ENCODE measurements at regions not wholly inside any gene's neighbourhood (a gene's known extent, or its start where the extent isn't known, plus 50 kb on each side); places are given as distances from the start of the nearest gene placed in this dataset.
"Not testable (repeated sequence)": the region's sequence is repeated elsewhere in the genome, so short reads cannot be mapped to it uniquely, and the experiment has no call there.

- no peak for DNase-seq
Measured at GRCh38 chr6:92479831-92480230, 939.5 kb downstream of the EPHA7 start.

GRCh38 chr6:92473056-92473455, 946.3 kb downstream of the EPHA7 start:
- no peak for DNase-seq

- no peak for DNase-seq
Measured at GRCh38 chr6:92469186-92469828, 950.1 kb downstream of the EPHA7 start.

- no peak for DNase-seq
Measured at GRCh38 chr6:92468066-92468465, 951.3 kb downstream of the EPHA7 start.

- no peak for DNase-seq
Measured at GRCh38 chr6:92460133-92460532, 959.2 kb downstream of the EPHA7 start.

- DNase-seq, result no peak
Measured at GRCh38 chr6:92459606-92460005, 959.8 kb downstream of the EPHA7 start.

GRCh38 chr6:92446052-92446451, 973.3 kb downstream of the EPHA7 start:
- no peak for DNase-seq

- DNase-seq, result no peak
Measured at GRCh38 chr6:92433911-92434310, 985.4 kb downstream of the EPHA7 start.

- no peak for DNase-seq
Measured at GRCh38 chr6:92431502-92431901, 987.9 kb downstream of the EPHA7 start.

GRCh38 chr6:92428448-92428847, 990.9 kb downstream of the EPHA7 start:
- DNase-seq, result no peak

GRCh38 chr6:92427453-92427852, 991.9 kb downstream of the EPHA7 start:
- DNase-seq, result no peak

GRCh38 chr6:92415656-92416055, 1003.7 kb downstream of the EPHA7 start:
- no peak for DNase-seq

- no peak for DNase-seq
Measured at GRCh38 chr6:92408350-92408749, 1011.0 kb downstream of the EPHA7 start.

- DNase-seq, result no peak
Measured at GRCh38 chr6:92404281-92404680, 1015.1 kb downstream of the EPHA7 start.

- no peak for DNase-seq
Measured at GRCh38 chr6:92399911-92400310, 1019.4 kb downstream of the EPHA7 start.

GRCh38 chr6:92388706-92389105, 1030.7 kb downstream of the EPHA7 start:
- DNase-seq, result not testable (repeated sequence)

- DNase-seq, result no peak
Measured at GRCh38 chr6:92380803-92381601, 1038.4 kb downstream of the EPHA7 start.

GRCh38 chr6:92377137-92377536, 1042.2 kb downstream of the EPHA7 start:
- no peak for DNase-seq

GRCh38 chr6:92376691-92377090, 1042.7 kb downstream of the EPHA7 start:
- DNase-seq, result no peak

GRCh38 chr6:92371211-92372208, 1047.8 kb downstream of the EPHA7 start:
- no peak for DNase-seq

GRCh38 chr6:92369309-92369708, 1050.0 kb downstream of the EPHA7 start:
- DNase-seq, result no peak

- DNase-seq, result no peak
Measured at GRCh38 chr6:92364948-92365541, 1054.3 kb downstream of the EPHA7 start.

GRCh38 chr6:92363111-92363510, 1056.2 kb downstream of the EPHA7 start:
- DNase-seq, result no peak
